PC-9 (cell line): ENCODE measurements at regions not wholly inside any gene's neighbourhood (a gene's known extent, or its start where the extent isn't known, plus 50 kb on each side); places are given as distances from the start of the nearest gene placed in this dataset.
"Not testable (repeated sequence)": the region's sequence is repeated elsewhere in the genome, so short reads cannot be mapped to it uniquely, and the experiment has no call there.

Source experiments
- BruUV-seq: library from RNA; stranded (reverse); fragments of 400-500 nt; replicated peaks from 2 replicates; lab custom pipeline; 2021; lab: Mats Ljungman, UMichigan
- CTCF ChIA-PET: fragments of 300-600 bp; sonication (Branson Sonifier 250); formaldehyde crosslinking; loops from one replicate; lab custom pipeline; 2022; ENCODE audit warnings: antibody characterized with exemption; lab: Charles Lee
- POLR2A ChIA-PET: fragments of 300-600 bp; sonication (Branson Sonifier 250); formaldehyde crosslinking; loops from one replicate; lab custom pipeline; 2022; ENCODE audit warnings: antibody characterized with exemption; ENCODE audit not compliant: unreplicated experiment; lab: Charles Lee
- DNase-seq, 2 experiments: peaks; one replicate each; pipeline versions ENCODE4 v3.0.0 to v3.0.0-alpha.2; 2015 to 2022; ENCODE audit warnings: mixed read lengths in 1 of 2
- H2AFZ ChIP-seq: fragments of 200-600 bp; sonication (generic); 2 replicates; pipeline ENCODE4 v1.8.1; 2017; ENCODE audit warnings: antibody characterized with exemption
- H3F3A ChIP-seq: fragments of 200-600 bp; sonication (generic); 2 replicates; pipeline ENCODE4 v1.8.1; 2017; ENCODE audit warnings: antibody characterized with exemption, mild to moderate bottlenecking, low read depth; ENCODE audit not compliant: insufficient read depth
- H3K27ac ChIP-seq: fragments of 200-600 bp; sonication (generic); 2 replicates; pipeline ENCODE4 v1.6.1; 2016; ENCODE audit warnings: mixed run types
- H3K27me3 ChIP-seq: fragments of 200-600 bp; sonication (generic); 2 replicates; pipeline ENCODE4 v1.6.1; 2016; ENCODE audit warnings: low read depth, mixed run types; ENCODE audit not compliant: insufficient read depth
- H3K36me3 ChIP-seq: fragments of 200-600 bp; sonication (generic); 2 replicates; pipeline ENCODE4 v1.6.1; 2016; ENCODE audit warnings: low read depth, mixed run types
- H3K4me1 ChIP-seq: fragments of 200-600 bp; sonication (generic); replicated peaks from 2 replicates; pipeline ENCODE4 v1.6.1; 2016; ENCODE audit warnings: mixed run types; ENCODE audit not compliant: insufficient read depth
- H3K4me2 ChIP-seq: fragments of 200-600 bp; sonication (generic); 2 replicates; pipeline ENCODE4 v1.6.1; 2017; ENCODE audit warnings: mixed run types
- H3K4me3 ChIP-seq: fragments of 200-600 bp; sonication (generic); 2 replicates; pipeline ENCODE4 v1.6.1; 2016; ENCODE audit warnings: mixed run types
- H3K79me2 ChIP-seq: fragments of 200-600 bp; sonication (generic); 2 replicates; pipeline ENCODE4 v1.6.1; 2017; ENCODE audit warnings: low read depth, mixed run types
- H3K9me2 ChIP-seq: fragments of 200-600 bp; sonication (generic); 2 replicates; pipeline ENCODE4 v1.8.1; 2017; ENCODE audit warnings: mild to moderate bottlenecking; ENCODE audit not compliant: insufficient read depth
- H3K9me3 ChIP-seq: fragments of 200-600 bp; sonication (generic); 2 replicates; pipeline ENCODE4 v1.8.1; 2016; ENCODE audit warnings: low read depth; ENCODE audit not compliant: insufficient read depth
- H4K20me1 ChIP-seq: fragments of 200-600 bp; sonication (generic); 2 replicates; pipeline ENCODE4 v1.8.1; 2017; ENCODE audit not compliant: insufficient read depth
- EZH2 ChIP-seq: fragments of 200-600 bp; sonication (generic); IDR thresholded peaks from 2 replicates; pipeline ENCODE4 v1.8.0; 2017; ENCODE audit warnings: antibody characterized with exemption, low read depth
- intact Hi-C: fragments of 100-400 bp; cut with micrococcal nuclease; formaldehyde crosslinking; loops from one replicate; pipeline ENCODE4 v1.10.0; 2022; ENCODE audit not compliant: unreplicated experiment
- TF ChIP-seq, protein P1 (sequence below): fragments of 200-600 bp; sonication (generic); conservative IDR thresholded peaks from 2 replicates; pipeline ENCODE4 v1.6.1; 2017; ENCODE audit warnings: mixed run types, antibody characterized with exemption, mild to moderate bottlenecking, moderate library complexity

DNA sequence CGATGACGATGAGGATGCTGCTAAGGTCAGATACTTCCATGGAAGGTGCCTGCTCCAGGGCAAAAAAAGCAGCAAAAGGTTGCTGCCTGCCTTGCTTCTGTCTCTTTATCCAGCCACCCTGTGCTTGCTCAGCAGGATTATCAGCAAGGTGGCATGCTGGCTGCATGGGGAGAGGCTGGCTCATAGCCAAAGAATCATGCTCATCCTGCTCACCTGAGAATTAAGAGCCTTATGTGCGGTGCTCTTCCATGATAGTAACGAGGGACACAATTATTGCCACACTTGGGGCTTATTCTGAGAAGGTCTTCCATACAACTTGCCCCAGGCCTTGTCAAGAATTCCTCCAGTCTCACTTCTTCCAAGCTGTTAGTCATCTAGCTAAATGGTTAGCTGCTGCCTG lies 60.4 kb upstream of the SEC11C start:
- Histone ChIP-seq H4K20me1 (no peaks in the 10 kb centered on the region), H3K36me3 (no peaks in the 10 kb centered on the region), H3K27ac (no peak overlapping the region), H3K79me2 (no peaks in the 10 kb centered on the region), H3K4me2 (no peak overlapping the region), H3K27me3 (peaks cover 6% of the 10 kb centered on the region; the same call in 1 of the 2 replicates), H2AFZ (no peak overlapping the region), H3K9me2 (no peaks in the 10 kb centered on the region), H3K9me3 (no peaks in the 10 kb centered on the region), H3F3A (no peaks in the 10 kb centered on the region; the same call in 1 of the 2 replicates), H3K4me1 (no peaks in the 10 kb centered on the region), H3K4me3 (no peak overlapping the region)
- TF ChIP-seq, protein P1, sequence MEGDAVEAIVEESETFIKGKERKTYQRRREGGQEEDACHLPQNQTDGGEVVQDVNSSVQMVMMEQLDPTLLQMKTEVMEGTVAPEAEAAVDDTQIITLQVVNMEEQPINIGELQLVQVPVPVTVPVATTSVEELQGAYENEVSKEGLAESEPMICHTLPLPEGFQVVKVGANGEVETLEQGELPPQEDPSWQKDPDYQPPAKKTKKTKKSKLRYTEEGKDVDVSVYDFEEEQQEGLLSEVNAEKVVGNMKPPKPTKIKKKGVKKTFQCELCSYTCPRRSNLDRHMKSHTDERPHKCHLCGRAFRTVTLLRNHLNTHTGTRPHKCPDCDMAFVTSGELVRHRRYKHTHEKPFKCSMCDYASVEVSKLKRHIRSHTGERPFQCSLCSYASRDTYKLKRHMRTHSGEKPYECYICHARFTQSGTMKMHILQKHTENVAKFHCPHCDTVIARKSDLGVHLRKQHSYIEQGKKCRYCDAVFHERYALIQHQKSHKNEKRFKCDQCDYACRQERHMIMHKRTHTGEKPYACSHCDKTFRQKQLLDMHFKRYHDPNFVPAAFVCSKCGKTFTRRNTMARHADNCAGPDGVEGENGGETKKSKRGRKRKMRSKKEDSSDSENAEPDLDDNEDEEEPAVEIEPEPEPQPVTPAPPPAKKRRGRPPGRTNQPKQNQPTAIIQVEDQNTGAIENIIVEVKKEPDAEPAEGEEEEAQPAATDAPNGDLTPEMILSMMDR = no peak
- TF ChIP-seq EZH2 = no peak
- ChIA-PET CTCF (interaction anchor here (1.2 kb wide), 1 partner anchor 324 kb away, joined by 9 read pairs; no protein-coding TSS in a partner anchor), POLR2A (no interaction called here)
- DNase-seq = no peak
- intact Hi-C loops = loop anchor here (10.0 kb wide), 1 partner anchor 554 kb away; no protein-coding TSS in a partner anchor
- no TSS peak for BruUV-seq

DNA sequence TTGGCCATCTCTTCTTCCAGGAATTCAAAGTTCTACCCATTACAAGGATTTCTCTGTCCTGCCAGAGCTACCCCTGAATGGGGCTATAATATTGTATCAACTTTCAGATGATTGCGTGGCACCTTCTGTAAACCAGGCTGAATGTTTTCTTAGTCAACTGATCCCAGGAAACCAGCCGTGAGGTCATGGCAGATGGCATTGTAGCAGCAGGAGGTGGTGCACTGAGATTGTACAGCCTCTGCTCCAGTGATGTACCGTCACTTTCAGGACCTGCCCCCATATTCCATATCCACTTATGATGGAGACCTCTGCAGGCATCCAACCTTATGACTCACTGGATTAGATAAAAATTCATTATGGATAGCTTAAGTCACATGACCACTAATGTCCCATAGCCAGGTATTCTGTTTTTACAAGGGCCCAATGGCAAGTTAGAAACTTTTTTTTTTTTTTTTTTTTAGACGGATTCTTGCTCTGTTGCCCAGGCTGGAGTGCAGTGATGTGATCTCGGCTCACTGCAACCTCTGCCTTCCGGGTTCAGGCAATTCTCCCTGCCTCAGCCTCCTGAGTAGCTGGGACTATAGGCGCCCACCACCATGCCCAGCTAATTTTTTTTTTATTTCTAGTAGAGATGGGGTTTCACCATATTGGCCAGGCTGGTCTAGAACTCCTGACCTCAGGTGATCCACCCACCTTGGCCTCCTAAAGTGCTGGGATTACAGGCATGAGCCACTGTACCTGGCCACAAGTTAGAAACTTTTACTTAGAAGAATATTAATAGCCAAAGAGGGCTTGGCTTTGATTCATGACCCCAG lies 59.8 kb upstream of the SEC11C start:
- H3K79me2 ChIP-seq, H2AFZ ChIP-seq, H4K20me1 ChIP-seq, H3K27me3 ChIP-seq, DNase-seq, H3K9me2 ChIP-seq, H3K4me3 ChIP-seq, H3K4me2 ChIP-seq, H3F3A ChIP-seq, H3K27ac ChIP-seq, H3K4me1 ChIP-seq, H3K36me3 ChIP-seq, BruUV-seq, H3K9me3 ChIP-seq, POLR2A ChIA-PET: not testable (repeated sequence)
- CTCF ChIA-PET = interaction anchor here (1.2 kb wide), 1 partner anchor 323 kb away, joined by 9 read pairs; no protein-coding TSS in a partner anchor
- intact Hi-C loops = loop anchor here (10.0 kb wide), 1 partner anchor 555 kb away; no protein-coding TSS in a partner anchor

DNA sequence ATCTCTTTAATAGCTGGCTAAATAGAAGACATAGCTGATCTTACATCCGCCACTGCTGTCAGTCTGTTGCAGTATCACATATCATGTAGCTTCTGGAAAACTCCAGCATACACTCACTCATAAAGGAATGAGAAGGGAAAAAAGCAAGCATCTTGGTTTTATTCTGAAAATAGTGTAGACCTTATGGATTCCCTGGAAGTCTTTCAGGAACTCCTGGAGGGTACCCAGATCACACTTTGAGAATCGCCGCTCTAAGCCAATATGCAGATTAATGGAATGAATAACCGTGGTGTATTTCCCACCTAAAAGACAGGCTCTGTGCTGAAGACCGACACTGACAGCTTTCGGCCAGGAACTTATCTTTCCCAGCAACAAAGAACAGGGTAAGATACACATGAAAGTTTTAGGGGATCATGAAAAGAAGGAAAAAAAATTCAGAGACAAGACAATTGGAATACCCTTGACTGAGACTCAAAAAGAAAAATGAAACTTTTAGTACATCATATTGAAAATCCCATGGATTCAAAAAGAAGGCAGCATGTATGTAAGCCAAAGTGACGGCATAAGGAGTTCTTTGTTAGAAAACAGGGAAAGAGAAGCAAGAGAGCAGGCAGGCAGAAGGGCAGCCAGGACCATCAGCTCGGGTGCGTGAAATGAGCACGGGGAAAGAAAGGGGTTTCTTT lies 56.4 kb upstream of the SEC11C start:
- no peak for DNase-seq
- Histone ChIP-seq H3K4me2 (no peak overlapping the region), H3F3A (no peaks in the 10 kb centered on the region; the same call in 1 of the 2 replicates), H3K27me3 (peaks cover 13% of the 10 kb centered on the region), H3K36me3 (no peaks in the 10 kb centered on the region), H3K4me3 (no peak overlapping the region), H3K79me2 (no peaks in the 10 kb centered on the region), H4K20me1 (no peaks in the 10 kb centered on the region), H3K9me2 (no peaks in the 10 kb centered on the region), H3K4me1 (no peaks in the 10 kb centered on the region), H3K9me3 (no peaks in the 10 kb centered on the region), H3K27ac (no peak overlapping the region), H2AFZ (no peak overlapping the region)
- TF ChIP-seq, protein P1 = no peak
- TF ChIP-seq EZH2 = no peak
- POLR2A ChIA-PET = no interaction called here
- intact Hi-C loops = no loop called here
- CTCF ChIA-PET = interaction anchor here (0.6 kb wide), 1 partner anchor 538 kb away, joined by 4 read pairs; no protein-coding TSS in a partner anchor
- BruUV-seq = no TSS peak
